Astrocyte (in vitro differentiated cells and primary cell): ENCODE measurements at regions not wholly inside any gene's neighbourhood (a gene's known extent, or its start where the extent isn't known, plus 50 kb on each side); places are given as distances from the start of the nearest gene placed in this dataset.

ENCODE experiments used
- DNase-seq: peaks from one replicate; pipeline ENCODE4 v3.0.0-alpha.2; 2010; ENCODE audit warnings: low read depth
- FAIRE-seq: peaks from 2 replicates; lab custom pipeline; 2011; peaks lifted over from hg19 to GRCh38; lab: Jason Lieb, UNC
- H2AFZ ChIP-seq: 2 replicates; pipeline ENCODE4 v1.6.0; 2012; ENCODE audit warnings: low read depth, low read length, inconsistent platforms
- H3K27ac ChIP-seq: 2 replicates; pipeline ENCODE4 v1.5.1; 2011; ENCODE audit warnings: low read depth, low read length, inconsistent platforms
- H3K27me3 ChIP-seq: 2 replicates; pipeline ENCODE4 v1.6.0; 2011; ENCODE audit warnings: low read length, inconsistent platforms; ENCODE audit not compliant: insufficient read depth
- H3K36me3 ChIP-seq: 2 replicates; pipeline ENCODE4 v1.5.1; 2011; ENCODE audit warnings: low read length, inconsistent platforms; ENCODE audit not compliant: insufficient read depth
- H3K4me1 ChIP-seq: 2 replicates; pipeline ENCODE4 v1.5.1; 2011; ENCODE audit warnings: low read length, inconsistent platforms; ENCODE audit not compliant: insufficient read depth
- H3K4me2 ChIP-seq: 2 replicates; pipeline ENCODE4 v1.6.0; 2012; ENCODE audit warnings: low read length, inconsistent platforms
- H3K4me3 ChIP-seq: 2 replicates; pipeline ENCODE4 v1.5.1; 2011; ENCODE audit warnings: low read depth, mild to moderate bottlenecking, low read length, inconsistent platforms; ENCODE audit not compliant: insufficient read depth
- H3K79me2 ChIP-seq: 2 replicates; pipeline ENCODE4 v1.6.0; 2012; ENCODE audit warnings: mild to moderate bottlenecking, low read length, inconsistent platforms; ENCODE audit not compliant: insufficient read depth
- H3K9ac ChIP-seq: 2 replicates; pipeline ENCODE4 v1.6.0; 2012; ENCODE audit warnings: mild to moderate bottlenecking, low read length, inconsistent platforms
- H3K9me3 ChIP-seq: 2 replicates; pipeline ENCODE4 v1.5.1; 2012; ENCODE audit warnings: low read depth, mild to moderate bottlenecking, low read length, inconsistent platforms; ENCODE audit not compliant: insufficient read depth
- H4K20me1 ChIP-seq: 2 replicates; pipeline ENCODE4 v1.6.0; 2012; ENCODE audit warnings: low read length, inconsistent platforms; ENCODE audit not compliant: insufficient read depth
- H3K27ac Mint-ChIP-seq: one replicate; pipeline ENCODE4 v1.8.0; 2021; ENCODE audit warnings: mild to moderate bottlenecking, mixed read lengths; ENCODE audit not compliant: unreplicated experiment
- H3K27me3 Mint-ChIP-seq: one replicate; pipeline ENCODE4 v1.8.0; 2021; ENCODE audit warnings: low read depth, mixed read lengths; ENCODE audit not compliant: unreplicated experiment
- H3K36me3 Mint-ChIP-seq: one replicate; pipeline ENCODE4 v1.8.0; 2021; ENCODE audit warnings: low read depth, mixed read lengths; ENCODE audit not compliant: unreplicated experiment
- H3K4me1 Mint-ChIP-seq: one replicate; pipeline ENCODE4 v1.8.0; 2021; ENCODE audit warnings: low read depth, mixed read lengths; ENCODE audit not compliant: unreplicated experiment
- H3K4me3 Mint-ChIP-seq: one replicate; pipeline ENCODE4 v1.8.0; 2021; ENCODE audit warnings: mild to moderate bottlenecking, moderate library complexity, mixed read lengths; ENCODE audit not compliant: unreplicated experiment
- H3K9me3 Mint-ChIP-seq: one replicate; pipeline ENCODE4 v1.8.0; 2021; ENCODE audit warnings: mild to moderate bottlenecking, mixed read lengths; ENCODE audit not compliant: unreplicated experiment
- EZH2 ChIP-seq: IDR thresholded peaks from 2 replicates; pipeline ENCODE4 v1.6.1; 2012; ENCODE audit warnings: mild to moderate bottlenecking, low read length, inconsistent platforms; ENCODE audit not compliant: insufficient read depth
- TF ChIP-seq, protein P1 (sequence below): IDR thresholded peaks from 2 replicates; pipeline ENCODE4 v1.5.1; 2011; ENCODE audit warnings: low read depth, mild to moderate bottlenecking, inconsistent platforms, low read length, moderate library complexity; ENCODE audit not compliant: insufficient read depth

DNA sequence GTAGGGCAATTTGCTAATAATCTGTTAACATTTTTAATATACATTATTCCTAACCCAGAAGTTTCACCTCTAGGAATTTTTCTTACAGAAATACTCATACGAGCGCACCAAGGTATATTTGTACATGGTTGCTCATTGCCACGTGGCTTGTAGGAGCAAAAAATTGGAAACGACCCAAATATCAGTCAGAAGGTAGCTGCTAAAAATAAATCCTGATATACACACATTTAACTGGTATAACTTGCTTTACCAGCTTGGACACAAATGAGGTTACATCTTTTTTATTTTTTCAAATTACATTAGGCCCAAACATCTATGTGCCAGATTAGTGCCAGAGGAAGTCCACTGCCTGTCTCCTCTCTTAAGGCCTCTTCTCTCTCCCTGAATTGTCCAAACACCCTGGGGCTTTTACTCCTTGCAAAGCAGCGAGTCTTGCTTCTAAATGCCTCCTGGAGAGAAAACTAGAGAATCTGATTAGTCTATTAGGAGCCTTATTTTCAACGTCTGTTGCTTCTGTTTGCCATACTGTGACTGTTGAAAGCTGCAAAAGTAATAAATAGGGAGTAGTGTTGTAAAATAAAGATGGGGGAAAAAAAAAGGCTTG lies 92.0 kb upstream of the SSBP2 start:
- Histone ChIP-seq H3K9ac (no peak overlapping the region), H3K9me3 (no peaks in the 10 kb centered on the region), H3K36me3 (no peaks in the 10 kb centered on the region), H4K20me1 (no peaks in the 10 kb centered on the region), H3K27me3 (no peaks in the 10 kb centered on the region), H3K27ac (no peak overlapping the region), H3K4me1 (no peaks in the 10 kb centered on the region), H2AFZ (no peak overlapping the region), H3K79me2 (no peaks in the 10 kb centered on the region), H3K4me3 (no peak overlapping the region), H3K4me2 (no peak overlapping the region)
- no peaks in the 10 kb centered on the region for H3K4me1 Mint-ChIP-seq
- H3K4me3 Mint-ChIP-seq: no peak overlapping the region
- H3K9me3 Mint-ChIP-seq: no peaks in the 10 kb centered on the region
- no peaks in the 10 kb centered on the region for H3K27me3 Mint-ChIP-seq
- DNase-seq (no peak), FAIRE-seq (no peak)
- no peaks in the 10 kb centered on the region for H3K36me3 Mint-ChIP-seq
- H3K27ac Mint-ChIP-seq: no peak overlapping the region
- TF ChIP-seq, protein P1, sequence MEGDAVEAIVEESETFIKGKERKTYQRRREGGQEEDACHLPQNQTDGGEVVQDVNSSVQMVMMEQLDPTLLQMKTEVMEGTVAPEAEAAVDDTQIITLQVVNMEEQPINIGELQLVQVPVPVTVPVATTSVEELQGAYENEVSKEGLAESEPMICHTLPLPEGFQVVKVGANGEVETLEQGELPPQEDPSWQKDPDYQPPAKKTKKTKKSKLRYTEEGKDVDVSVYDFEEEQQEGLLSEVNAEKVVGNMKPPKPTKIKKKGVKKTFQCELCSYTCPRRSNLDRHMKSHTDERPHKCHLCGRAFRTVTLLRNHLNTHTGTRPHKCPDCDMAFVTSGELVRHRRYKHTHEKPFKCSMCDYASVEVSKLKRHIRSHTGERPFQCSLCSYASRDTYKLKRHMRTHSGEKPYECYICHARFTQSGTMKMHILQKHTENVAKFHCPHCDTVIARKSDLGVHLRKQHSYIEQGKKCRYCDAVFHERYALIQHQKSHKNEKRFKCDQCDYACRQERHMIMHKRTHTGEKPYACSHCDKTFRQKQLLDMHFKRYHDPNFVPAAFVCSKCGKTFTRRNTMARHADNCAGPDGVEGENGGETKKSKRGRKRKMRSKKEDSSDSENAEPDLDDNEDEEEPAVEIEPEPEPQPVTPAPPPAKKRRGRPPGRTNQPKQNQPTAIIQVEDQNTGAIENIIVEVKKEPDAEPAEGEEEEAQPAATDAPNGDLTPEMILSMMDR: no peak
- no peak for TF ChIP-seq EZH2

DNA sequence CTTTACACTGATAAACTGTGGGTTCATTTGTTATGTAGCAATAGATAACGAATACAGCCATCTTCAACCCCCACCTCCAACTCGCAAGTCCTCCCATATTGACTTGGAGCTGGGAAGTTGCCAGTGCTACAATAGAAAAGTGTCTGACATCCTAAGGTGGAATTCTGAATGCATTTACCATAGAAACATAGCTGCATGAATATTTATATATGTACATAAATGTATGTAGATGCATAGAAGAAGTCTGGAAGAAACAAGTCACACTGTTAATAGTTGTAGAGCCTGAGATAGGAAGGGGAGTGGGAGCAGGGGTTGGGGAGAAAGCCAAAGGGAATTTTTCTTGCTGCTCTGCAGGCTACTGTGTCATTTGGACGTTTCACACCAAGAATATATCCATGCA lies 88.1 kb upstream of the SSBP2 start:
- Mint-ChIP-seq H3K9me3 (no peaks in the 10 kb centered on the region), H3K36me3 (no peaks in the 10 kb centered on the region), H3K27me3 (no peaks in the 10 kb centered on the region), H3K27ac (no peak overlapping the region), H3K4me3 (no peak overlapping the region), H3K4me1 (no peaks in the 10 kb centered on the region)
- DNase-seq (no peak), FAIRE-seq (no peak)
- Histone ChIP-seq H3K9ac (no peak overlapping the region), H3K4me3 (no peak overlapping the region), H3K4me2 (no peak overlapping the region), H3K4me1 (no peaks in the 10 kb centered on the region), H3K27me3 (no peaks in the 10 kb centered on the region), H3K9me3 (no peaks in the 10 kb centered on the region), H4K20me1 (no peaks in the 10 kb centered on the region), H3K27ac (no peak overlapping the region), H2AFZ (no peak overlapping the region), H3K36me3 (no peaks in the 10 kb centered on the region), H3K79me2 (no peaks in the 10 kb centered on the region)
- no peak for TF ChIP-seq EZH2
- TF ChIP-seq, protein P1: no peak

DNA sequence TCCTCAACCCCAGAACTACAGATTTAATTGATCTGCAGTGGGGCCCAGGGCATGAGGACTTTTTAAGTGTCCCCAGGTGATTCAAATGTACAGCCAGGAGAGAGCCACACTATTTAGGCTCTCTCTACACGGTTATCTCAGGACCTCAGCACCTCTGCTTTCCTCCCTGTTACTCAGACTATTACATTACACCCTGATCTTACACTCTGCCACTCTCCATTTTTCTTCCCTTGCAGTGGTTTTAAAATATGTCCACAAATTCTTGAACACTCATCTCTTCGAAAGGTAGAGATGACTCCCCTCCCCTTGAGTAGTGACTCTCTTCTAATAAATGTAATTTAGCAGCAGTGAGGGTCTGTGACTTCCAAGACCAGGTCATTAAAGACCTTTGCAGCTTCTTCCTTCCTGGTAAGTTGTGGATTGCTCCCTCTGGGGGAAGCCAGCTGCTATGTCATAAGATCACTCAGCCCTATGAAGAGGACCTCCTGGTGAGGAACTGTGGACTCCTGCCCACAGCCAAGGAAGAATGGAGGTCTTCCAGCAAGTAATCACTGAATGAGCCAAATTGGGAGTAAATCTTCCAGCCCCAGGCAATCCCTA lies 87.5 kb upstream of the SSBP2 start:
- H3K9me3 Mint-ChIP-seq: no peaks in the 10 kb centered on the region
- Histone ChIP-seq H3K79me2 (no peaks in the 10 kb centered on the region), H2AFZ (peak overlapping the region; percentile 9), H3K27me3 (no peaks in the 10 kb centered on the region), H4K20me1 (no peaks in the 10 kb centered on the region), H3K4me1 (no peaks in the 10 kb centered on the region), H3K27ac (no peak overlapping the region), H3K9ac (no peak overlapping the region), H3K4me3 (no peak overlapping the region), H3K36me3 (no peaks in the 10 kb centered on the region), H3K9me3 (no peaks in the 10 kb centered on the region), H3K4me2 (no peak overlapping the region)
- H3K27me3 Mint-ChIP-seq: no peaks in the 10 kb centered on the region
- no peaks in the 10 kb centered on the region for H3K4me1 Mint-ChIP-seq
- H3K36me3 Mint-ChIP-seq: no peaks in the 10 kb centered on the region
- no peak for TF ChIP-seq EZH2
- TF ChIP-seq, protein P1: peak; percentile 46
- H3K4me3 Mint-ChIP-seq: no peak overlapping the region
- no peak overlapping the region for H3K27ac Mint-ChIP-seq
- no peak for DNase-seq
- no peak for FAIRE-seq
